22Rv1 (cell line): ENCODE measurements at regions not wholly inside any gene's neighbourhood (a gene's known extent, or its start where the extent isn't known, plus 50 kb on each side); places are given as distances from the start of the nearest gene placed in this dataset.

Experiments used
- CTCF ChIP-seq: fragments of 450-650 bp; IDR thresholded peaks from 2 replicates; pipeline ENCODE4 v1.5.1; 2017; ENCODE audit warnings: mild to moderate bottlenecking
- ZFX ChIP-seq: fragments of 450-650 bp; IDR thresholded peaks from 2 replicates; pipeline ENCODE4 v1.6.1; 2017; ENCODE audit warnings: antibody characterized with exemption, borderline replicate concordance

GRCh38 chr3:35262406-35262805, 376.9 kb upstream of the ARPP21 start:
- TF ChIP-seq CTCF (no peak), ZFX (no peak)
